ENCODE measurements at regions not wholly inside any gene's neighbourhood (a gene's known extent, or its start where the extent isn't known, plus 50 kb on each side); places are given as distances from the start of the nearest gene placed in this dataset.

- TF ChIP-seq USF1 (IDR thresholded peaks at IDR 0.05), result no peak
- TF ChIP-seq TEAD4 (IDR thresholded peaks at IDR 0.05), result no peak
- TF ChIP-seq EGR1 (IDR thresholded peaks at IDR 0.05), result no peak
- no peak for TF ChIP-seq REST (IDR thresholded peaks at IDR 0.05; ENCODE audit: low read depth)
- TF ChIP-seq NFIC (IDR thresholded peaks at IDR 0.05), result no peak
- no peak for TF ChIP-seq ZBTB7A (IDR thresholded peaks at IDR 0.05; ENCODE audit: low read depth)
- no peak for TF ChIP-seq EP300 (IDR thresholded peaks at IDR 0.05; ENCODE audit: borderline replicate concordance)
- TF ChIP-seq TAF1 (IDR thresholded peaks at IDR 0.05; ENCODE audit: low read depth), result no peak
- no peak for TF ChIP-seq CEBPB (IDR thresholded peaks at IDR 0.05)
- TF ChIP-seq, protein P1, sequence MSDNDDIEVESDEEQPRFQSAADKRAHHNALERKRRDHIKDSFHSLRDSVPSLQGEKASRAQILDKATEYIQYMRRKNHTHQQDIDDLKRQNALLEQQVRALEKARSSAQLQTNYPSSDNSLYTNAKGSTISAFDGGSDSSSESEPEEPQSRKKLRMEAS (IDR thresholded peaks at IDR 0.05), result no peak
- no peak for TF ChIP-seq TCF12 (IDR thresholded peaks at IDR 0.05; ENCODE audit: low read depth)
- TF ChIP-seq FOXM1 (IDR thresholded peaks at IDR 0.05; ENCODE audit: borderline replicate concordance, low read depth), result no peak
- no peak for TF ChIP-seq RAD21 (IDR thresholded peaks at IDR 0.05; ENCODE audit: low read depth)
- TF ChIP-seq YY1 (IDR thresholded peaks at IDR 0.05; ENCODE audit: low read depth), result no peak
- no peak for TF ChIP-seq CREB1 (IDR thresholded peaks at IDR 0.05; ENCODE audit: low read depth)
Measured at GRCh38 chr11:122404571-122404970, 251.0 kb upstream of the UBASH3B start.

GRCh38 chr11:122399375-122399774 lies 256.1 kb upstream of the UBASH3B start:
- TF ChIP-seq ZBTB7A (IDR thresholded peaks at IDR 0.05; ENCODE audit: low read depth), result no peak
- TF ChIP-seq TAF1 (IDR thresholded peaks at IDR 0.05; ENCODE audit: low read depth), result no peak
- TF ChIP-seq EP300 (IDR thresholded peaks at IDR 0.05; ENCODE audit: borderline replicate concordance), result no peak
- no peak for TF ChIP-seq TEAD4 (IDR thresholded peaks at IDR 0.05)
- no peak for TF ChIP-seq EGR1 (IDR thresholded peaks at IDR 0.05)
- TF ChIP-seq, protein P1 (IDR thresholded peaks at IDR 0.05), result no peak
- TF ChIP-seq CEBPB (IDR thresholded peaks at IDR 0.05), result no peak
- TF ChIP-seq CREB1 (IDR thresholded peaks at IDR 0.05; ENCODE audit: low read depth), result no peak
- no peak for TF ChIP-seq YY1 (IDR thresholded peaks at IDR 0.05; ENCODE audit: low read depth)
- no peak for TF ChIP-seq REST (IDR thresholded peaks at IDR 0.05; ENCODE audit: low read depth)
- TF ChIP-seq FOXM1 (IDR thresholded peaks at IDR 0.05; ENCODE audit: borderline replicate concordance, low read depth), result no peak
- no peak for TF ChIP-seq NFIC (IDR thresholded peaks at IDR 0.05)
- TF ChIP-seq USF1 (IDR thresholded peaks at IDR 0.05), result no peak
- TF ChIP-seq RAD21 (IDR thresholded peaks at IDR 0.05; ENCODE audit: low read depth), result no peak
- no peak for TF ChIP-seq TCF12 (IDR thresholded peaks at IDR 0.05; ENCODE audit: low read depth)

GRCh38 chr11:122398851-122399250 lies 256.7 kb upstream of the UBASH3B start:
- TF ChIP-seq CEBPB (IDR thresholded peaks at IDR 0.05) (no peak), FOXM1 (IDR thresholded peaks at IDR 0.05; ENCODE audit: borderline replicate concordance, low read depth) (no peak), ZBTB7A (IDR thresholded peaks at IDR 0.05; ENCODE audit: low read depth) (no peak), TEAD4 (IDR thresholded peaks at IDR 0.05) (no peak), REST (IDR thresholded peaks at IDR 0.05; ENCODE audit: low read depth) (no peak), TAF1 (IDR thresholded peaks at IDR 0.05; ENCODE audit: low read depth) (no peak), CREB1 (IDR thresholded peaks at IDR 0.05; ENCODE audit: low read depth) (no peak), USF1 (IDR thresholded peaks at IDR 0.05) (no peak), YY1 (IDR thresholded peaks at IDR 0.05; ENCODE audit: low read depth) (no peak), TCF12 (IDR thresholded peaks at IDR 0.05; ENCODE audit: low read depth) (no peak), NFIC (IDR thresholded peaks at IDR 0.05) (no peak), RAD21 (IDR thresholded peaks at IDR 0.05; ENCODE audit: low read depth) (no peak), EGR1 (IDR thresholded peaks at IDR 0.05) (no peak), EP300 (IDR thresholded peaks at IDR 0.05; ENCODE audit: borderline replicate concordance) (no peak)
- TF ChIP-seq, protein P1 (IDR thresholded peaks at IDR 0.05), result no peak
